NCI-H1417 (cell line): ENCODE measurements at regions not wholly inside any gene's neighbourhood (a gene's known extent, or its start where the extent isn't known, plus 50 kb on each side); places are given as distances from the start of the nearest gene placed in this dataset.

Experiments used
- DNase-seq, 3 experiments: peaks; one replicate each; lab custom pipeline; 2025; lab: John Stamatoyannopoulos, UW

DNA sequence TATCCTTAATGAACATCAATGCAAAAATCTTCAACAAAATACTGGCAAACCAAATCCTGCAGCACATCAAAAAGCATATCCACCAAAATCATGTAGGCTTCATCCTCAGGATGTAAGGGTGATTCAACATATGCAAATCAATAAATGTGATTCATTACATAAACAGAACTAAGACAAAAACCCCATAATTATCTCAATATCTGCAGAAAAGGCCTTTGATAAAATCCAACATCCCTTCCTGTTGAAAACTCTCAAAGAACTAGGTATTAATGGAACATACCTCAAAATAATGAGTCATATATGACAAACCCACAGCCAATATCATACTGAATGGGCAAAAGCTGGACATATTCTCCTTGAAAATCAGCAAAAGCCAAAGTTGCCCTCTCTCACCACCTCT lies 54.6 kb upstream of the DEPDC1 start:
- DNase-seq, result no peak

DNA sequence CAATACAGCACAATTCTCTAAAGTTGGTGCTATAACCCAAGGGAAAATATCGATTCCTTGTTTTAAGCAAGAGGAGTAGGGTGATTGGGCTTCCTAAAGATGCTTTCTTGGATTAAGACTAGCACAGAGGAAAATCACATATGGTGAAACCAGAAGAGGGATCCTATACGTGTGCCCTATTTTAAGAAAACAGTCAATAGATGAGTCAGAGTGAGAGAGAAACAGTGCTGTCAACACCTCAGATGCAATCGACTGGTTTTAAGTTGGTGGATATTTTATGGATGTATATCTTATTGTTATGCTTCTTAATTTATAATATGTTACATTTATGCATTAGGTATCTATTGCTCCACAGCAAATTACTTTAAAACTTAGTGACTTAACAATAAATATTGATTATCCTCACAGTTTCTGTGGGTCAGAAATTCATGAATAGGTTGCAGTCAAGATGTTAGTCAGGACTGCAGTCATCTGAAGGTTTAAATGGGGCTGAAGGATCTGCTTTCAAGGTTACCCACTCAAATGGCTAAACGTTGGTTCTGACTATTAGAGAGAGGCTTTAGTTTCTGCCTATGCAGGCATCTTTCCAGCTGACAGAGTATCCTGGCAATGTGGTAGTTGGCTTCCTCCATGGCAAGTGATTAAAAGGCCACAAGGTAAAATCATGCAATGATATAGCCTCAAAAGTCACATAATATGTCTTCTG lies 61.6 kb upstream of the DEPDC1 start:
- DNase-seq, result no peak

DNA sequence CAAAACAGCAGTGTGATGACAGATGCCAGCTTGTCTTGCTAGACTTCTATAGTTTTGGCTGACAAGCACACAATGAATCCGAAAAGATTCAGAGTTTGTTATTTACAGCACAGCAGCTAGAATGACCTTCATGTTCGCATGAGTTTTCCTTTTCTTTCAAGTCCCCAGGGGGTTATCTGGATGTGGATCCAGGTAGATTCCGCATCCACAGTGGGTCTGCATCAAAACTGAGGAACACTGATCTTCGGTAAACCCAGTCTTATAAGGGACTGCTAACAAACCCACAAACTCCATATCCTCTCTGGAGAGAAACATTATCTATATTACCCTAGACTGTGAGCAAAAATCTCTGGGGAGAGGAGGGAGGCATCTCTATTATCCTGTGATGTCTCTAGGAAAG lies 69.0 kb upstream of the DEPDC1 start:
- DNase-seq, result no peak

DNA sequence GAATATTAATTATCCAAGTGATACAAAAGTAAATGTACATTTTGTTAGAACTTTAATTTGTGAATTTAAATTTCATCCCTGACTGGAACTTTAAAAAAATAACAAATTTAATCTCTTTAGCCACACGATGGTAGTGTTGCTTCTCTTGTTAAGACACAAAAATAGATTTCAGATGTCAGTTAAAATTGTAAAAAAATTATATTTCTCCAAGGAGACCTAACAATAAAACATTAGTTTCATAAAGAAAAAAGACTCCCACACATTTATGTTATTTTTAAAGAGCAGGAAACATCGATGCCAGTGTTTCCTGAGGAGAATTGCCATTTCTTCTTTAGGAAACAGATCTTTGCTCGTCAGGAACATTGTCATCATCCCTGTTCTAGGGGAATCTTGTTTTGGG lies 74.0 kb upstream of the DEPDC1 start:
- no peak for DNase-seq

DNA sequence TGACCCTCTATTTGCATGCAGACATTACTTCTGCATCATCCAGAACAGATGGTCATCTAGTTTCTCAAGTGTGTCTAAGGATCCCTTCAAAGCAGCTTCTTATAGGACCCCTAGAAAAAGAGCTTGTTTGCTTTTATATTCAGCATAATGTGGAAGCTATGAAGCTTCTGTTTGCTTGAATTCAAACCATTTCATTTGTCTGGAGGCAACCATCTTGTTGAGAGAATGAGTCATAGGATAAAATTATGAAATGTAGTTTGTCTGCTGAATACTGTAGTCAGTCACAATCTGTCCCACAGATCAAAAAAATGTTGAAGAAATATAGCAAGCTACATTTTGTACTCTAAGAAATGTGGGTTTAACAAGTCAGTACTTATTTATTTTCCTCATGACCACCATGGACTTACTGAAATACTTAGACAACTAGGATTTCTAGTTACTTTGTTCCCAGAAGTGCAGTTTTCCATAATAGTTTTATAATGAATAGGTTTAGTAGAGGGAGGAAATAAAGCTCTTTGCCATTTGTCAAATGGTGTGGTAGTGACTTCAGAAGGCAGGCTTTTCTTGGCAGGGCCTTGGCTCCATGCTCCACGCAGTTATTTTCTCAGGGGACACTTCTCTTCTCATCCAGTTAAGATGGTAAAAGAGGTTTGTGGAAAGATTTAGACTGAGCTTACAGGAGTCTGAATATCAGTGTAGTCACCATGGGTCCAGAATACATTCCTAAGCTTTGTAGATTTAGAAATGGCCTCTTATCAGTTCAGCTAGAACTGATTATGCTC lies 74.8 kb upstream of the DEPDC1 start:
- DNase-seq, result no peak

DNA sequence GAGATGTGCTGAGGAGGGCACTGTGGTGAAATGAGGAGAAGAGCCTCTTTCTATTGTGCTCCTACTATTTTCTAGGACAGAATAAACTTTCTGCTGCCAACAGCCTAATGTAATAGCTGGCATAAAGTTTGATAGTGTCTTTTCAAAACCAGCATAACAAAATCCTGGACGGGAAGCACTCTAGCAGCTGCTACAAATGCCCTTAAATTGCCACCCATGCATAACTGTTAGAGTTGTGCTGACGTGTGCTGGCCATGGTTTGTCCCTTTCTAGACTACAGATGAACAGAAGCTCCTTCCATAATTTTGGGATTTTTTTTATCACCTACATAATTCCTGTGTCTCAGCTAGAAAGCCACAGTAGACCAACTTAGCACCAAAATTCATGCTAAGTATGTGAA lies 88.5 kb upstream of the DEPDC1 start:
- peak in 2 of 3 experiments; percentile 3 to 45 for DNase-seq

DNA sequence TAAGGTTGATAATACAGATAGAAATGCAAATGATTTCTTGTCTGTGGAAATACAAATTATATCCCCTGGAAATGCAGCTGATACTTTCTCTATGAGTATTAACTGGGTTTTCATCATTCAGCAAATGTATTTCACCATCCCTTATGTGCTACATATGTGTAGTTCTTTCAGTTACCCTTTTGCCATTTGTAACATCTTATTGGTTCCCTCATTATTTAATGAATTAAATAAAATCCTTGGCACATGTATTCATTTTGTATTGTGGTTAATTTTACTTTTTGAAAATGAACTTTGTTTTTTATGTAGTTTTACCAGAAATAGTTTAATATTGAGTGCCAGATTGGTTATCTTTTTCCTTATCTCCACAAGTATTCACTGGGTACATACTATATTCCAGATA lies 89.9 kb upstream of the DEPDC1 start:
- no peak for DNase-seq

DNA sequence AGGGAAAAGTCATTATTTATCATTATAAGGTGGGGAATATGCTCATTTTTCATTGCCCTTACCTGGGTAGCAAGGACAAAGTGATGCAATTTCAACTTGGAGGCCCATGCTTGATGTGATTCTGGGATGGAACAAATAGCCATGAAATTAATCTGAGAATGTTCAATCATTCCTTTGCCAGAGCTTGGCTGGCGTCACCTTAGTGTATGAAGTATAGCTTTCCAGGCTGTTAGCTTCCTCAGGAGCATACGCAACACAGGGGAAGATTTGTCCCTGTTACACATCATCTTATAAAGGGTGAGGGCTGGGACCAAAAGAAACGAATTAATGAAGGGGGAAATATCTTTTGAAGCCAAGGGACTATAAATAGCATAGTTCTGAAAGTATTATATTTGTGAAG lies 91.4 kb upstream of the DEPDC1 start:
- DNase-seq, result no peak

DNA sequence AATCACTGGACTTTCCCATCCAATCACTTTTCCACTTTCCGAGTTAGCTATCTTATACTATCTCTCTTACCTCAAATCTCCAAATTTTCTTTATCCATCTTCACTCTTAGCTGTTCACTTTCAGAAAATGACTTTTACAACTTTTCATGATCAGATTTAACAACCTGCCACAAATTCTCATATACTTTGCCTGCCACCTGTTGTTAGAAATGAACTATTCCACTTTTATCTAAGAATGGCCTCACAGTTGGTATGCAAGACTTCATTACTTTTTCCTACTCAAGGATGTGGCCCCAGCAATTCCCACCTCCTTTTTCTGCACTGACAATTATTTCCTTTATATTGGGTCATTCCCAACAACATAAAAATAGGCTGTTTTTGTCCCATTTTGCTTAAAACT lies 93.6 kb upstream of the DEPDC1 start:
- DNase-seq, result no peak

DNA sequence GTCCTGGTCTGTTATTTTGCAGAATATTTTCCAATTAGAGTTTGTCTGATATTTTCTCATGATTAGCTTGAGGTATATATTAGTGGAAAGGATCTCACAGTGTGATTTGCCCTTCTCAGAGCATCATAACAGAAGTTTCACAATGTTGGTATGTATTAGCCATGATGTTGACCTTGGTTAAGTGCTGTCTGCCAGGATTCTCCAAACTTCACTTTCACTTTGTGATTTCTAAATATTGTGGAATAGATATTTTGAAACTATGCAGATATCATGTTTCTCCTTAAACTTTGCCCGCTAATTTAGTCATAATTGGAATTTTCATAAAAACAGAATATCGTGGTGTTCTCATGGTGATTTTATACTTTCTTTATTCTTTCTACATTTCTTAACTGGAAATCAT lies 98.0 kb upstream of the DEPDC1 start:
- no peak for DNase-seq

DNA sequence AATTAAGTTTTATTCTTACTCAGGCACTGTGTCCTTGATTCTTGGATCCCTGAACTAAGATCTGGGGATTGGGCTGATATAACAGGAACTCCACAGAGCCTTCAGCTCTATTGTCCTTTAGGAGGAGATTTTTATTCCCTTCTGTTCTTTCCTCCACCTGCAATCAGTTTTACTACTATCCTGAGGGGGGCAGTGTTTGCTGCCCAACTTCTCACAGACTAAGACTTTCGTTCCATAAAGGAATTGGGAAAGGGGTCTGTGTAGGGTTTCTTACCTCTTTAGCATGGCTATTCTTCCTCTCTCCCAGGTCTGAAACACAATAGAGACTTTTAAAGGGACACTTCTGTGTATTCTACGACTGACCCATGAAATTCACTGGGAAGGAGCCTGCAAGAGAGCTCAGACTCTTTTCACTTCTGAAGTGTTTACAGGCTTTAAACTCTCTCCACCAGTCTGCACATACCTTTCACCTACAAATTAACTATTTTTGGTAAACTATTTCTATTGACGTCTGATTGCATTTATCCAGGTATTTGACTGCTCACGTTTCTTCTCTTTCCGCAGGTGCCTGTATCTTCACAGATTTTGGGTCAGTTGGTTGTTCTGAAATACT lies 103.3 kb upstream of the DEPDC1 start:
- peak in 2 of 3 experiments; percentile 21 to 60 for DNase-seq

DNA sequence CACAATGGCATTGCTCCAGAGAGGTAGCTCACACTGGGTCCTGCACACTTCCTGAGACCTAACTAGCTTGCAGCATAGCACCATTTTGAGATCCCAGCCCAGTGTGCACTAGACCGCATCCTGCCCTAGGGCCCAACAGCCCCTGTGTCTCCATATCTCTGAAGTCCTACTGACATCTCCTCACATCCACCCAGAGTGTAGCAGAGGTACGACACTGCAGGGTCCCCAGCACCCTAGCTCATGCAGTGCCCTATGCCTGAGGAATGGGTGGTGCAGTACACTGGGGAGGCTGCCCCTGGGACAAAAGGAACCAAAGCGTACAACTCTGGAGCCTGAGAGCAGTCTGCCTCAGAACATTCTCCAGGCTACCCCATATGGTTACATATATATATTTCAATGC lies 111.4 kb upstream of the DEPDC1 start:
- no peak for DNase-seq

DNA sequence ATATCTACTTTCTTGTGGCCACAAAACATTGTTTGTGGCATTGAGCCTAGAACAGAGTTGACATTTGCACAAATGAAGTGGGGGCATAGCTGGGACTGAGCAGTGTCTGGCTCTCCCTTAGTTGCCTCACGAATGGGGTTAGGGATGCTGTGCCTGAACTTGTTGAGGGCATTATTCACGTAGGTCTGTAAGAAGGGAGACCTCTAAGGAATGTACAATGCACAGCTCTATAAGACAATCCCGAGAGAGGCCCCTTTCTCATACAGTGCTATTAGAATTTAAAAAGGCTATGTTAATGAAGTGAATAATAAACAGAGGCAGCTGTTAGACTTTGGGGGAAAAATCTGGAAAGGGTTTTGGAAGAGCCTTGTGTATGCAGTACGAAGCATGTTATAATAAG lies 118.4 kb upstream of the DEPDC1 start:
- DNase-seq, result no peak

DNA sequence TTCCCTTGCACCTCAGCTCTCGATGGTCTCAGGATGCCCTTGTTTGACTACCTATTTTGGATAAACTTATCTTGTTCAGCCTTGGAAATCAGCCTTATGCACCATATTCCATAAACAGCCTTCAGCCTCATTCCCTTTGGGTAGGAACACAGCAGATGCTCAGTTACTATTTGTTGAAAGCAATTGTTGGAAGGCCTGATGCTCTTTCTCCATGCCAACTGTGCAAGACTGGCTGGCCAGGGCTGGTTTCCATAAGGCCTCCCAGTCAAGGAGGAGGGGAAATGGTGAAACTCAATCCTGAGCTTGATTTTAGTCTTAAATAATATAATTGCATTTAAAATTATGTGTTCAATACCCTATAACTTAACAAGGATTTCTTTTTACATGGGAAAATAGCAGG lies 121.1 kb upstream of the DEPDC1 start:
- no peak for DNase-seq

DNA sequence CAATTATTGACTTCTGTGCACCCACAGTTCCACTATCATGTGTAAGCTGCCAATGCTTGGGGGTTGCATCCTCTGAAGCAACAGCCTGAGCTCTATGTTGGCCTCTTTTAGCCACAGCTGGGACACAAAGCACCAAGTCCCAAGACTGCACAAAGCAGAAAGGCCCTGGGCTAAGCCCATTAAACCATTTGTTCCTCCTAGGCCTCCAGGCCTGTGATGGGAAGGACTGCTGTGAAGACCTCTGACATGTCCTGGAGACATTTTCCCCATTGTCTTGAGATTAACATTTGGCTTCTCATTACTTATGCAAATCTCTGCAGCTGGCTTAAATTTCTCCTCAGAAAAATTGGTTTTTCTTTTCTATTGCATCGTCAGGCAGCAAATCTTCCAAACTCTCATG lies 123.7 kb upstream of the DEPDC1 start:
- DNase-seq, result no peak

DNA sequence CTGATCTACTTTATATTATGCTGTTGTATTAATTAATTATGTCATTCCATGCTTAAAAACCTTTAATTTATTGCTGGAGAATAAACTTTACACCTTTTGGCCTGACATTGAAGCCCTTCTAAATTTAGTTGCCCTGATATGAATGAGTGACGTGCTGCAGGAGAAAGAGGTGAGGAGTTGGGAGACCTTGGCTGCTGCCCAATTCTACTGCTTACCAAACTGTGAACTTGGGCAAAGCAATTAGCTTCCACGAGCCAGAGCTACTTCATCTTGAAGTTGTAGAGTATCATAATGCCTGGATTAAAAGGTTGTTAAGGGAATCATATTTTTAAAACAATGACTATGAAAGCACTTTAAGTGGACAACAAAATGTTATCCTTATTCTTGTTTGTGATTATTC lies 126.8 kb upstream of the DEPDC1 start:
- DNase-seq, result no peak

DNA sequence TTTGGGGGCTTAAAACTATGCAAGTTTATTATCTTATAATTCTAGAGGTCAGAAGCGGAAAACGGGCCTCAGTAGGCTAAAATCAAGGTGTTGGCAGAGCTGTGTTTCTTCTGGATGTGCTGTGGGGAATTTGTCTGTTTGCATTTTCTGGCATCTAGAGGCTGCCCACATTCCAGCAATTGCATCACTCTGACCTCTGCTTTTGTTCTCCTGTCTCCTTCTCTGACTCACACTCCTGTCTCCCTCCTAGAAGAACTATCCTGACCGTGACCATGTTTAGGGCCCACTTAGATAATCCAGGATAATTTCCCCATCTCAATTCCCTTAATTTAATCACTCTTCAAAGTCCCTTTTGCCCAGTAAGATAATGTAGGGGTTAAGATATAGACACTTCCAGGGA lies 127.4 kb upstream of the DEPDC1 start:
- no peak for DNase-seq

DNA sequence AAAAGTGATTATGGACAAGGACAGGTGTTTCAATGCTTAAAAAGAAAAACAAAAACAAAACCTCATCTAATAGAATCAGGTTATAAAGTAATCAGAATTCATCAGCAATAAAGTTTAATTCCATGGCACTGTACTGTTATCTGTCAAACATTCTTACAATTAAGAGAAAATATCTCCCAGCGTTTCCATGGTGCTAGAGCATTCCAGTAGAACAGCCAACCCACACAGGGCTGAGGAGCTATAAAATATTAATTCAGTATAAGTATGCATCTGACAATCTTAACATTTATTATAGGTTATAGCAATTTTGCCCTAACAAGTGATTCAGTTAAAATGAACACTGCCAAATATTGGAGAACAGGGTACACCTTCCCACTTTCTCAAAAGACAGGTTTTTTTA lies 128.7 kb upstream of the DEPDC1 start:
- no peak for DNase-seq

DNA sequence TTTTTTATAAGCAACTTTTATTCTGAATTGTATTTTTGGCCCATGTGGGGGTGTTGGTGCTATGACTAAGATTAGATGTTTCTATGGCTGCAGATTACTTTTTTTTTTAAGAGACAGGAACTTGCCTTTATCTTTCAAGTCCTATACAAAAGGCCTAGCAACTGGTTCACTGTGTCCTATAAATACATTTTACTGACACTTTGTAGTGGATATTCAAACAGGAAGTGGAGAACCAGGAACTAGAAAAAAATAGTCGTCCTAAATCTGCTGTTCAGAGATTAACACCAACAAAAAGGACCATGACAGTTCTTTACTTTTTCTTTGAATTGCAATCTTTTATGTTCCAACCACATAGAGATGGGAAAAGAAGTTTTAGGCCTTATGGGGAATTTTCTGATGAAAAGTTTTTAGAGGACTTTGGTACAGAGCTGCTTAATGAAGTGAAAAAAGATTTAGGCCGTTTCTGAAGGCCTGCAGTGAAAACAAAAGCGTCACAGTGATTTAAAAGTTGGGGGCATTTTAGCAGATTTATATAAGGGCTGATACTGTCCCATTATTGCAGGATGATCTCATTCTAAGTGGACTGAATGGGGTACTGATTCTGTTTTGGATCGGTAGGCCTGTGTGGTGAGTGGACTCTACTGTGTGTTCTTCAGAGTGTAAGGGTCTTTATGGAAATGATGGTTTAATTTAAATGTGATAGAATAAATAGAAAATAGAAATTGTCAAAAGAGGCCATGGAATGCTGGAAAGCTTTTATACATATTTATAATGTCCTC lies 136.4 kb upstream of the DEPDC1 start:
- no peak for DNase-seq

DNA sequence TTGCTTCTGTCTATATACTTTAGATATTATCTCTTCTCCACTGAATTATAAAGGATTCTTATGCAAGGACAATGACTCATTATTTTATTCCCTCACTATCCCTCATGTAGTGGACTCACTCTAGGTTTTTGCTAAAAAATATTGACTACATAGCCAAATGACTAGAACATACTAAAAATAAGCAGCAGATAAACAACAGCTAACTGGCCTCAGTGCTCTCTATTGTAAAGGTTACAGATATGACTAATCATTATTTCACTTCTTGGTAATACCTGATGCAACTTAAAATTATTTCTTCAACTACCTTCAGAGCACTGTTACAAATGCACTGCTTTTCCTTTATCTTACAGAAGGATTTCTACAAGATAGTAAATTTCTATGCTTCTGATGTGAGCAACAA lies 147.6 kb upstream of the DEPDC1 start:
- no peak for DNase-seq

DNA sequence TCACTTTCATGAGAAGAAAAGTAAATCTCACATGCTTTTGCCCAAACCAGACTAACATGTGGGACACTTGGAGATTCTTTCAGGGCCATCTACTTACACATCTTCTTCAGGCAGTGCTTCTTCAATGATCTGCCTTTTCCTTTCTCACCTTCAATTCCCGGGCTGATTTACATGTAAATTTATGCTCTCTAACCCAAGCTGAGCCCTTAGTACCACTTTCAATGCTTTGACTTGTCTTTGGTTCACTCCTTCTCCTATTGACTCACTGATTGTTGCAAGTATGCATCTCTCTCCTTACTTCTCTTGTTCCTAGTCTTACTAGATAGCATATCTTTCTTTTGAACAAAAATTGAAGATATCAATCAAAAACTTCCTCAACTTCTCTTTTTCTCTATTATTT lies 154.2 kb upstream of the DEPDC1 start:
- DNase-seq, result no peak

DNA sequence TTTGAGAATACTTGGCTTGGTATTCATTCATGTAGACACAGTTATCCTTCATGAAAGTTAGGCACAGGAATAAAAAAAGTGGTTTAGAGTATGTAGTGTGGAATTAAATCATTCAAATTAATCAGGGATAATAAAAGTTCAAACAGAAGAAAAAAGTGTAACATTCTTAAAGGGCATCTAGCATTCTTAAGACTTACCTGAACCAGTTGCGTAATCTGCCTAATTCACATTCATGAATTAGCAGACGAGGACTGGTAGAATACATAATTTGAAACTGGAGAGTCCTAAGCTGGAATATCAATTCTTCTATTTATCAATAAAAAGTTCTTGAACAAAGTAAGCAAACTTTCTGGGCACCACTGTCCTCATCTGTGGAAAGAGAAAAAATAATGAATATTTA lies 157.0 kb upstream of the DEPDC1 start:
- DNase-seq, result no peak

DNA sequence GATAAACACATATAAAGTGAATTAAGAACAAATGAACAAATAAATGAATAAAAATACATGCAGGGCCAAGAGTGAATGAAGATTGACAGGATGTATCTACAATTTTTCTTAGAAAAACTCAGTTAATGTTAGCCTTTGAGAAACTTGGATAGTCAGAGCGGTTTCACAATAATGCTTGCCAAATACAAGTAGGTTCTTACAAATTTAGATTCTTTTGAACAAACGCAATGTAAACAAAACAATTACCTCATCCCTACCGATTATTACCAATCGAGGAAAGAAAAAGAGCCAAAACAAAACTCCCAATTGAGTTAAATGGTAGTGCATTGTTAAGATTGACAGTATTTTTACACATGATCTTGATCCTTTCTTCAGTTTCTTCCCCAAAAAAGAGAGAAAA lies 176.9 kb upstream of the DEPDC1 start:
- no peak for DNase-seq
